Left ventricle myocardium inferior (tissue), 1 donor: ENCODE measurements at regions not wholly inside any gene's neighbourhood (a gene's known extent, or its start where the extent isn't known, plus 50 kb on each side); places are given as distances from the start of the nearest gene placed in this dataset.

Source experiments
- DNase-seq: peaks from one replicate; pipeline ENCODE4 v3.0.0-alpha.2; 2020
- H3K27ac ChIP-seq: fragments of 200-600 bp; replicated peaks from 2 replicates; pipeline ENCODE4 v1.8.0; 2021
- H3K27me3 ChIP-seq: fragments of 200-600 bp; 2 replicates; pipeline ENCODE4 v1.8.0; 2021; ENCODE audit warnings: low read depth
- H3K36me3 ChIP-seq: fragments of 200-600 bp; 2 replicates; pipeline ENCODE4 v1.8.0; 2021
- H3K4me1 ChIP-seq: fragments of 200-600 bp; 2 replicates; pipeline ENCODE4 v1.8.0; 2021
- H3K4me3 ChIP-seq: fragments of 200-600 bp; 2 replicates; pipeline ENCODE4 v1.8.0; 2021; ENCODE audit warnings: mild to moderate bottlenecking, moderate library complexity
- H3K9me3 ChIP-seq: fragments of 200-600 bp; replicated peaks from 2 replicates; pipeline ENCODE4 v1.8.0; 2021
- intact Hi-C: fragments of 100-400 bp; cut with micrococcal nuclease; formaldehyde crosslinking; loops from one replicate; pipeline ENCODE4 v1.11.0; 2022
- TF ChIP-seq, protein P1 (sequence below): fragments of 200-600 bp; IDR thresholded peaks from 2 replicates; pipeline ENCODE4 v1.8.0; 2021; ENCODE audit warnings: antibody characterized with exemption, mild to moderate bottlenecking, borderline replicate concordance
- donor health status: DM: no; HTN: yes; CAD: no; lungs with severe emphysema.

DNA sequence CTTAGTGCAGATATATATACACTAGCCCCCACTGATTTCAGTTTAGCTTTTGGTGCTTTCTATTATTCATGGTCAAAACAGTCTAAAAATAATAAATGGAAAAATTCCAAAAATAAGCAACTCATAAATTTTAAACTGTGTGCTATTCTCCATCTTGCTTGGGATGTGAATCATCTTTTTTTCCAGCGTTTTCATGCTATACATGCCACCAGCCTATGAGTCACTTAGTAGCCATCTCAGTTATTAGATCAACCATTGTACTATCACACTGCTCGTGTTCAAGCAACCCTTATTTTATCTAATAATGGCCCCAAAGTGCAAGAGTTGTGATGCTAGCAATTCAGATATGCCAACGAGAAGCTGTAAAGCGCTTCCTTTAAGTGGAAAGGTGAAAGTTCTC is 73.9 kb upstream of the KRR1 start:
- Histone ChIP-seq H3K27ac (no peak overlapping the region), H3K9me3 (no peaks in the 10 kb centered on the region), H3K36me3 (no peaks in the 10 kb centered on the region), H3K27me3 (no peaks in the 10 kb centered on the region), H3K4me3 (no peak overlapping the region), H3K4me1 (no peaks in the 10 kb centered on the region)
- intact Hi-C loops: no loop called here
- TF ChIP-seq, protein P1, sequence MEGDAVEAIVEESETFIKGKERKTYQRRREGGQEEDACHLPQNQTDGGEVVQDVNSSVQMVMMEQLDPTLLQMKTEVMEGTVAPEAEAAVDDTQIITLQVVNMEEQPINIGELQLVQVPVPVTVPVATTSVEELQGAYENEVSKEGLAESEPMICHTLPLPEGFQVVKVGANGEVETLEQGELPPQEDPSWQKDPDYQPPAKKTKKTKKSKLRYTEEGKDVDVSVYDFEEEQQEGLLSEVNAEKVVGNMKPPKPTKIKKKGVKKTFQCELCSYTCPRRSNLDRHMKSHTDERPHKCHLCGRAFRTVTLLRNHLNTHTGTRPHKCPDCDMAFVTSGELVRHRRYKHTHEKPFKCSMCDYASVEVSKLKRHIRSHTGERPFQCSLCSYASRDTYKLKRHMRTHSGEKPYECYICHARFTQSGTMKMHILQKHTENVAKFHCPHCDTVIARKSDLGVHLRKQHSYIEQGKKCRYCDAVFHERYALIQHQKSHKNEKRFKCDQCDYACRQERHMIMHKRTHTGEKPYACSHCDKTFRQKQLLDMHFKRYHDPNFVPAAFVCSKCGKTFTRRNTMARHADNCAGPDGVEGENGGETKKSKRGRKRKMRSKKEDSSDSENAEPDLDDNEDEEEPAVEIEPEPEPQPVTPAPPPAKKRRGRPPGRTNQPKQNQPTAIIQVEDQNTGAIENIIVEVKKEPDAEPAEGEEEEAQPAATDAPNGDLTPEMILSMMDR: no peak
- DNase-seq: no peak

DNA sequence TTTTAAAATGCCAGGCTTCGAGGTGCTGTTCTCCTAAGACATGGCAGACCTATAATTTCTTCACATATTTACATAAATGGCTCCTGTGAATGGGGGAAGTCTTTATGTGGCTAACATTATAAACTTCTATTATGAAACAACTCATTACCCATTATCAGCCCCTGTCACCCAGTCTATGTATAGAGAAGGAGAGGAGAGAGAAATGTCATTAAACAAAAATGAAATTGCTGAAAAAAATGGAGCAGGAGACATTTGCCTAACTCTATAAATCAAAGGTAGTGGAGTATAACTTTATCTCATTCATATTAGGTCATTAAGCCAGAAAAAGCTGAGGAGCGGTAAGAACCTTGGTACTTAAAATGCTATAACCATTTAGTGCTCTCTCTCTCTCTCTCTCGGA is 71.9 kb upstream of the KRR1 start:
- TF ChIP-seq, protein P1: no peak
- Histone ChIP-seq H3K36me3 (no peaks in the 10 kb centered on the region), H3K9me3 (no peaks in the 10 kb centered on the region), H3K4me3 (no peak overlapping the region), H3K27ac (no peak overlapping the region), H3K4me1 (no peaks in the 10 kb centered on the region), H3K27me3 (no peaks in the 10 kb centered on the region)
- DNase-seq: no peak
- intact Hi-C loops: no loop called here

DNA sequence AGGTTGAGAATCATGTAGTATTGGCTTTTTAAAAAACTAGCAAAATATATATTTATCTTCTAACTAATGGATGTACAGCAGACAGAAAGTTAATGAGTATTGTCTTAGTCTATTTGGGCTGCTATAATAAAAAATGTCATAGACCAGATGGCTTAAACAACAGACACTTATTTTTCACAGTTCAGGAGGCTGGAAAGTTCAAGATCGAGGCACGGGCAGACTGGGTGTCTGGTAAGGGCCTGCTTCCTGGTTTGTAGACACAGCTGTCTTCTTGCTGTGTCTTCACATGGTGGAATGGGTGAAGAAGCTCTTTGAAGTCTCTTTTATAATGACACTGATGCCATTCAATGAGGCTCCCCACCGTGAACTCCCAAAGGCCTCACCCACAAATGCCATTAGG is 70.1 kb upstream of the KRR1 start:
- H3K27ac ChIP-seq: no peak overlapping the region
- H3K36me3 ChIP-seq: no peaks in the 10 kb centered on the region
- DNase-seq: no peak
- no peaks in the 10 kb centered on the region for H3K4me1 ChIP-seq
- TF ChIP-seq, protein P1: no peak
- intact Hi-C loops: no loop called here
- no peaks in the 10 kb centered on the region for H3K27me3 ChIP-seq
- no peaks in the 10 kb centered on the region for H3K9me3 ChIP-seq
- H3K4me3 ChIP-seq: no peak overlapping the region

DNA sequence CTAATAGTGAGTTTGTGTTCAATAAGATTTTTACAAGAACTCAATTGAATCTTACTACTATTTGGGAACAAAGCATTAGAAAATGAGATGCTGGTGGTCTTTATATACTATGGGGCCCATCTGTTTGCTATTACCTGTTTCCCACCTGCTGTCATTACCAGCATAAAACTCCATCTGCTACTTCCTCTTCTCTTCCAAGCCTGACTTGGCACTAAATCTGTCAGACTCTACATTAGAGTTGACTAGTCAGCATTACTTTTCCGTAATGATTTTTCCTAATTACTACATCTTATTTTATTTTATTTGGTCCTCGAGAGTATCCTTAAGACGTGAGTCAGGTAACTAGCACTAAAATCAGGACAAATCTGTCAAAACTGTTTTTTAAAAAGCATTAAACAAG is 68.1 kb upstream of the KRR1 start:
- H3K4me1 ChIP-seq: no peaks in the 10 kb centered on the region
- H3K27ac ChIP-seq: no peak overlapping the region
- no peak overlapping the region for H3K4me3 ChIP-seq
- TF ChIP-seq, protein P1: no peak
- no peaks in the 10 kb centered on the region for H3K9me3 ChIP-seq
- H3K27me3 ChIP-seq: no peaks in the 10 kb centered on the region
- H3K36me3 ChIP-seq: no peaks in the 10 kb centered on the region
- intact Hi-C loops: no loop called here
- no peak for DNase-seq

DNA sequence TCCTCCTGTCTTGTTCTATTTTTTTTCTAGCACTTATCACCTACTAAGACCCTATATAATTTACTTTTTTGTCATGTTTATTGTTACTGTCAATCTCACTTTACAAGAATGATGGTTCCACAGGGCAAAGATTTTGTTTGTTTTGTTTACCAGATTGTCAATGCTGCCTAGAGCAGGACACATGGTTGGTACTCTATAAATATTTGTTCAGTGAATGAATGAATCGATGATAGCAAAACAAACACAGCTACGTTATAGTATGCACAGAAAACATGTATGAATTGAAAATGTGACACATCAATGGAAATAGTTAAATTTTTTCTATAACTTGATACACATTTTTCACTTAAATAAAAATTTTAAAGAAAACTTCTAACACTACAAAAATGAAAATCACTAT is 67.1 kb upstream of the KRR1 start:
- intact Hi-C loops: no loop called here
- H3K36me3 ChIP-seq: no peaks in the 10 kb centered on the region
- H3K9me3 ChIP-seq: no peaks in the 10 kb centered on the region
- no peak for DNase-seq
- no peak overlapping the region for H3K4me3 ChIP-seq
- TF ChIP-seq, protein P1: no peak
- H3K27ac ChIP-seq: no peak overlapping the region
- H3K27me3 ChIP-seq: no peaks in the 10 kb centered on the region
- H3K4me1 ChIP-seq: no peaks in the 10 kb centered on the region

DNA sequence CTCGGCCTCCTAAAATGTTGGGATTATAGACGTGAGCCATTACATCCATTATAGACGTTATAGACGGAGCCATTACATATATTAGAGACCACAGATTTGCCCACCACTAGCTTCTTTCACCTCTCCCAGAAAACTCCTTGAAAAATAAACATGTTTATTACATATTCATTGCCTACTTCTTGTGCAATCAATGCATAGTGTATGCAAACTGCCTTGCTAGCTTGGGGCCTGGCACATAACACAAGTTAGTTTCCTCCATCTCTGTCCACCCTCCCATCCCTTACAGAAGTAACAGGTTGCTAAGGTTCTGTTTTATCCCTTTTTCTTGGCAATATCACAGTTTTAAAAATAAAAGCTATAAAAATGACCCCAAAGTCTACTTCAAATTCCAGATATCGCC is 66.4 kb upstream of the KRR1 start:
- Histone ChIP-seq H3K27ac (no peak overlapping the region), H3K27me3 (no peaks in the 10 kb centered on the region), H3K9me3 (no peaks in the 10 kb centered on the region), H3K36me3 (no peaks in the 10 kb centered on the region), H3K4me3 (no peak overlapping the region), H3K4me1 (no peaks in the 10 kb centered on the region)
- TF ChIP-seq, protein P1: no peak
- intact Hi-C loops: no loop called here
- no peak for DNase-seq
